Endothelial cell of umbilical vein (primary cell): ENCODE measurements at regions not wholly inside any gene's neighbourhood (a gene's known extent, or its start where the extent isn't known, plus 50 kb on each side); places are given as distances from the start of the nearest gene placed in this dataset.

Experiments used
- BruUV-seq: library from RNA; stranded (reverse); fragments of 400-500 nt; replicated peaks from 2 replicates; lab custom pipeline; 2021; lab: Mats Ljungman, UMichigan
- CTCF ChIA-PET: fragments of 300-600, 350-600 bp; sonication (Branson Sonifier 250); formaldehyde crosslinking; loops from one replicate; lab custom pipeline; 2021; ENCODE audit warnings: antibody characterized with exemption, inconsistent platforms; lab: Charles Lee
- POLR2A ChIA-PET: fragments of 300-600, 350-600 bp; sonication (Branson Sonifier 250); formaldehyde crosslinking; loops from one replicate; lab custom pipeline; 2021; ENCODE audit warnings: antibody characterized with exemption, inconsistent platforms; lab: Charles Lee
- DNase-seq: peaks from one replicate; pipeline ENCODE4 v3.0.0-alpha.2; 2011; ENCODE audit warnings: low read depth, low spot score
- FAIRE-seq: peaks from 2 replicates; lab custom pipeline; 2011; peaks lifted over from hg19 to GRCh38; lab: Jason Lieb, UNC
- H2AFZ ChIP-seq: 2 replicates; pipeline ENCODE4 v1.6.0; 2012; ENCODE audit warnings: low read depth, low read length, control low read depth, inconsistent platforms
- H3K27ac ChIP-seq: 2 replicates; pipeline ENCODE4 v1.5.1; 2011; ENCODE audit warnings: low read depth, mild to moderate bottlenecking, control low read depth, low read length, moderate library complexity; ENCODE audit not compliant: insufficient read depth
- H3K27me3 ChIP-seq, 2 experiments: 2 replicates each; pipeline versions ENCODE4 v1.6.0 to v1.6.1; 2011; ENCODE audit warnings: low read length in 2 of 2, mixed read lengths in 1 of 2; ENCODE audit not compliant: control insufficient read depth in 2 of 2, insufficient read depth in 2 of 2
- H3K36me3 ChIP-seq, 2 experiments: 2 replicates in 1 of 2; 3 replicates in 1 of 2; pipeline ENCODE4 v1.5.1; 2011; ENCODE audit warnings: low read length in 2 of 2, mild to moderate bottlenecking in 1 of 2, moderate library complexity in 1 of 2; ENCODE audit not compliant: control insufficient read depth in 2 of 2, insufficient read depth in 2 of 2; ENCODE audit errors: extremely low read depth in 1 of 2
- H3K4me1 ChIP-seq: 3 replicates; pipeline ENCODE4 v1.5.1; 2011; ENCODE audit warnings: mild to moderate bottlenecking, low read length; ENCODE audit not compliant: control insufficient read depth, insufficient read depth; ENCODE audit errors: extremely low read depth
- H3K4me2 ChIP-seq: 2 replicates; pipeline ENCODE4 v1.6.1; 2011; ENCODE audit warnings: low read length, control low read depth, mixed read lengths; ENCODE audit not compliant: insufficient read depth
- H3K4me3 ChIP-seq, 3 experiments: fragments of 200-600 bp in 1 of 3; sonication (generic), shearing (Covaris generic) in 1 of 3; replicated peaks in 1 of 3; 2 replicates each; pipeline ENCODE4 v1.5.1; 2011 to 2016; ENCODE audit warnings: control low read depth in 3 of 3, low read length in 3 of 3, mild to moderate bottlenecking in 2 of 3, inconsistent platforms in 1 of 3, low read depth in 1 of 3, moderate library complexity in 1 of 3; ENCODE audit not compliant: insufficient read depth in 1 of 3
- H3K79me2 ChIP-seq: 2 replicates; pipeline ENCODE4 v1.6.0; 2012; ENCODE audit warnings: low read length, inconsistent platforms; ENCODE audit not compliant: control insufficient read depth, insufficient read depth
- H3K9ac ChIP-seq: replicated peaks from 2 replicates; pipeline ENCODE3; 2011; ENCODE audit warnings: low read length, control low read depth; ENCODE audit not compliant: insufficient read depth; ENCODE audit errors: extremely low read depth
- H3K9me1 ChIP-seq: replicated peaks from 3 replicates; pipeline ENCODE4 v1.6.0; 2011; ENCODE audit warnings: mild to moderate bottlenecking, low read length; ENCODE audit not compliant: control insufficient read depth, insufficient read depth; ENCODE audit errors: extremely low read depth
- H3K9me3 ChIP-seq: replicated peaks from 2 replicates; pipeline ENCODE4 v1.5.1; 2012; ENCODE audit warnings: low read length, inconsistent platforms; ENCODE audit not compliant: control insufficient read depth, insufficient read depth
- H4K20me1 ChIP-seq: replicated peaks from 2 replicates; pipeline ENCODE3; 2011; ENCODE audit warnings: mild to moderate bottlenecking, low read length; ENCODE audit not compliant: control insufficient read depth, insufficient read depth; ENCODE audit errors: extremely low read depth
- CTCF ChIP-seq, 2 donors: IDR thresholded peaks; 1 replicate in 1 of 2; 2 replicates in 1 of 2; pipeline ENCODE4 v1.5.1; 2011; ENCODE audit warnings: low read length in 2 of 2, mild to moderate bottlenecking in 2 of 2, moderate library complexity in 2 of 2, control low read depth in 1 of 2, inconsistent platforms in 1 of 2, low read depth in 1 of 2; ENCODE audit not compliant: insufficient read depth in 1 of 2; ENCODE audit errors: extremely low read depth in 1 of 2
- EZH2 ChIP-seq: IDR thresholded peaks from 2 replicates; pipeline ENCODE4 v1.6.1; 2012; ENCODE audit warnings: borderline replicate concordance, low read depth, mild to moderate bottlenecking, moderate library complexity, low read length, inconsistent platforms; ENCODE audit not compliant: severe bottlenecking
- FOS ChIP-seq: IDR thresholded peaks from 2 replicates; pipeline ENCODE4 v1.6.1; 2011; ENCODE audit warnings: mild to moderate bottlenecking, low read length, moderate library complexity, borderline replicate concordance; ENCODE audit not compliant: insufficient read depth
- GATA2 ChIP-seq: IDR thresholded peaks from 2 replicates; pipeline ENCODE4 v1.7.0; 2011; ENCODE audit warnings: low read depth, mild to moderate bottlenecking, moderate library complexity, mixed read lengths, low read length; ENCODE audit not compliant: insufficient read length, insufficient read depth
- JUN ChIP-seq: IDR thresholded peaks from 2 replicates; pipeline ENCODE4 v1.6.1; 2011; ENCODE audit warnings: borderline replicate concordance, low read depth; ENCODE audit not compliant: insufficient read length, insufficient read depth
- MAX ChIP-seq: IDR thresholded peaks from 2 replicates; pipeline ENCODE4 v1.6.1; 2011; ENCODE audit not compliant: insufficient read depth, insufficient read length
- MYC ChIP-seq: IDR thresholded peaks from one replicate; pipeline ENCODE4 v1.6.1; 2011; ENCODE audit warnings: mild to moderate bottlenecking, low read depth, low read length
- POLR2A ChIP-seq: IDR thresholded peaks from 2 replicates; pipeline ENCODE4 v1.6.1; 2012; ENCODE audit warnings: low read depth, mild to moderate bottlenecking, control low read depth, low read length
- dilution Hi-C: fragments of 300-500 bp; cut with MboI; formaldehyde crosslinking; loops from one replicate; pipeline ENCODE4 v1.15.0; 2019; ENCODE audit warnings: low sequenced_read_pairs; ENCODE audit not compliant: extremely low pct_ligation_motif_present
- intact Hi-C: fragments of 100-400 bp; cut with micrococcal nuclease; formaldehyde crosslinking; loops from one replicate; pipeline ENCODE4 v1.10.0; 2022

- Histone ChIP-seq H4K20me1 (no peaks in the 10 kb centered on the region), H3K27me3 (no peaks in the 10 kb centered on the region), H3K9me3 (no peaks in the 10 kb centered on the region), H3K9ac (no peak overlapping the region), H3K79me2 (no peaks in the 10 kb centered on the region), H3K4me1 (no peaks in the 10 kb centered on the region), H3K9me1 (no peaks in the 10 kb centered on the region), H3K4me3 (no peak overlapping the region), H2AFZ (no peak overlapping the region), H3K36me3 (no peaks in the 10 kb centered on the region), H3K4me2 (no peak overlapping the region), H3K27ac (no peak overlapping the region)
- dilution Hi-C loops (no loop called here), intact Hi-C loops (no loop called here)
- ChIA-PET CTCF (interaction anchor here (1.3 to 1.4 kb wide), 2 partner anchors 11 to 17 kb away, joined by 4 to 5 read pairs; no protein-coding TSS in a partner anchor), POLR2A (no interaction called here)
- no peak for DNase-seq
- TF ChIP-seq MAX (no peak), GATA2 (no peak), POLR2A (no peak), JUN (no peak), FOS (no peak), MYC (no peak), CTCF (IDR thresholded peaks at IDR 0.05; ENCODE audit: extremely low read depth in 1 of 2, insufficient read depth in 1 of 2, low read depth in 1 of 2, low read length in 2 of 2) (no peak), EZH2 (no peak)
- no TSS peak for BruUV-seq
- FAIRE-seq: no peak
Measured at GRCh38 chr1:25053576-25054250, 123.6 kb upstream of the RUNX3 start.
